H1 (cell line): ENCODE measurements at regions not wholly inside any gene's neighbourhood (a gene's known extent, or its start where the extent isn't known, plus 50 kb on each side); places are given as distances from the start of the nearest gene placed in this dataset.

Experiments
- CTCF ChIA-PET: fragments of 300-600 bp; sonication (Branson Sonifier 250); formaldehyde crosslinking; loops from one replicate; lab custom pipeline; 2021; ENCODE audit not compliant: partially characterized antibody; lab: Charles Lee
- POLR2A ChIA-PET: fragments of 300-600 bp; sonication (Branson Sonifier 250); formaldehyde crosslinking; loops from one replicate; lab custom pipeline; 2021; ENCODE audit warnings: inconsistent platforms; ENCODE audit not compliant: partially characterized antibody; lab: Charles Lee
- DNase-seq, 2 experiments: peaks; one replicate each; pipeline versions ENCODE4 v3.0.0 to v3.0.0-alpha.2; 2010 to 2022; ENCODE audit warnings: low spot score in 2 of 2, low read depth in 1 of 2, mixed read lengths in 1 of 2
- FAIRE-seq: peaks from 2 replicates; lab custom pipeline; 2011; peaks lifted over from hg19 to GRCh38; lab: Jason Lieb, UNC
- H2AFZ ChIP-seq: 2 replicates; pipeline ENCODE4 v1.8.1; 2012; ENCODE audit warnings: low read length, inconsistent platforms
- H2AK5ac ChIP-seq: 2 replicates; pipeline ENCODE4 v1.6.1; 2013; ENCODE audit warnings: low read depth, low read length
- H2BK120ac ChIP-seq: replicated peaks from 2 replicates; pipeline ENCODE3; 2013; ENCODE audit warnings: low read depth, low read length, inconsistent platforms
- H2BK12ac ChIP-seq: 2 replicates; pipeline ENCODE4 v1.6.1; 2013; ENCODE audit warnings: low read depth, low read length
- H2BK15ac ChIP-seq: 2 replicates; pipeline ENCODE4 v1.6.1; 2013; ENCODE audit warnings: low read length
- H2BK20ac ChIP-seq: 2 replicates; pipeline ENCODE4 v1.6.1; 2013; ENCODE audit warnings: low read length
- H2BK5ac ChIP-seq: 2 replicates; pipeline ENCODE4 v1.6.1; 2013; ENCODE audit warnings: low read depth, low read length
- H3K14ac ChIP-seq: 2 replicates; pipeline ENCODE4 v1.6.1; 2013; ENCODE audit warnings: inconsistent platforms; ENCODE audit not compliant: insufficient read length
- H3K18ac ChIP-seq: 2 replicates; pipeline ENCODE4 v1.6.1; 2013; ENCODE audit warnings: low read length; ENCODE audit errors: extremely low read depth
- H3K23ac ChIP-seq: 2 replicates; pipeline ENCODE4 v1.6.1; 2013; ENCODE audit warnings: inconsistent platforms; ENCODE audit not compliant: insufficient read length
- H3K23me2 ChIP-seq: 2 replicates; pipeline ENCODE4 v1.6.1; 2013; ENCODE audit warnings: low read depth, low read length
- H3K27ac ChIP-seq: 2 replicates; pipeline ENCODE4 v1.6.1; 2011; ENCODE audit warnings: low read depth, low read length, inconsistent platforms
- H3K27me3 ChIP-seq, 4 experiments: replicated peaks in 1 of 4; 1 replicate in 1 of 4; 2 replicates in 3 of 4; pipeline versions ENCODE4 v1.6.1 to v1.8.1; 2011 to 2013; ENCODE audit warnings: low read length in 3 of 4, mild to moderate bottlenecking in 3 of 4, inconsistent platforms in 2 of 4, mixed read lengths in 2 of 4, moderate library complexity in 1 of 4; ENCODE audit not compliant: control insufficient read depth in 3 of 4, insufficient read depth in 3 of 4; ENCODE audit errors: extremely low read depth in 1 of 4
- H3K36me3 ChIP-seq, 4 experiments: 2 replicates each; pipeline versions ENCODE4 v1.6.1 to v1.8.1; 2011 to 2013; ENCODE audit warnings: mild to moderate bottlenecking in 4 of 4, low read length in 3 of 4, moderate library complexity in 2 of 4, control low read depth in 1 of 4, inconsistent platforms in 1 of 4; ENCODE audit not compliant: insufficient read depth in 4 of 4, control insufficient read depth in 2 of 4
- H3K4ac ChIP-seq: replicated peaks from 2 replicates; pipeline ENCODE3; 2013; ENCODE audit warnings: low read length, low read depth, mixed read lengths, inconsistent platforms; ENCODE audit not compliant: insufficient read length
- H3K4me1 ChIP-seq, 4 experiments: replicated peaks in 1 of 4; 1 replicate in 1 of 4; 2 replicates in 3 of 4; pipeline versions ENCODE4 v1.6.1 to v1.8.1; 2011 to 2013; ENCODE audit warnings: low read length in 3 of 4, inconsistent platforms in 2 of 4, mixed read lengths in 1 of 4; ENCODE audit not compliant: insufficient read depth in 4 of 4, control insufficient read depth in 3 of 4
- H3K4me2 ChIP-seq, 2 experiments: 2 replicates each; pipeline versions ENCODE4 v1.6.1 to v1.8.1; 2011 to 2013; ENCODE audit warnings: low read depth in 2 of 2, low read length in 2 of 2, control low read depth in 1 of 2, inconsistent platforms in 1 of 2, mild to moderate bottlenecking in 1 of 2; ENCODE audit not compliant: insufficient read depth in 1 of 2
- H3K4me3 ChIP-seq, 4 experiments: fragments of 200-600, 300-600 bp in 1 of 4; sonication (generic), shearing (Covaris generic), sonication (Bioruptor Twin) in 1 of 4; 2 replicates each; pipeline versions ENCODE4 v1.5.1 to v1.8.1; 2011 to 2016; ENCODE audit warnings: low read length in 4 of 4, low read depth in 3 of 4, control low read depth in 2 of 4, inconsistent platforms in 2 of 4, mild to moderate bottlenecking in 2 of 4, mixed read lengths in 1 of 4, moderate library complexity in 1 of 4; ENCODE audit not compliant: insufficient read depth in 2 of 4; ENCODE audit errors: extremely low read depth in 1 of 4
- H3K56ac ChIP-seq: replicated peaks from 2 replicates; pipeline ENCODE3; 2013; ENCODE audit warnings: low read depth, mild to moderate bottlenecking, mixed read lengths, low read length, inconsistent platforms; ENCODE audit not compliant: insufficient read length
- H3K79me1 ChIP-seq: 2 replicates; pipeline ENCODE4 v1.6.1; 2013; ENCODE audit warnings: low read depth, low read length, control low read depth
- H3K79me2 ChIP-seq, 2 experiments: 2 replicates each; pipeline versions ENCODE4 v1.6.1 to v1.8.1; 2012 to 2013; ENCODE audit warnings: low read length in 2 of 2, mild to moderate bottlenecking in 2 of 2, inconsistent platforms in 1 of 2; ENCODE audit not compliant: insufficient read depth in 2 of 2, control insufficient read depth in 1 of 2
- H3K9ac ChIP-seq, 4 experiments: replicated peaks in 1 of 4; 1 replicate in 1 of 4; 2 replicates in 3 of 4; pipeline versions ENCODE4 v1.6.1 to v1.8.1; 2011 to 2013; ENCODE audit warnings: low read depth in 3 of 4, low read length in 3 of 4, control low read depth in 2 of 4, mild to moderate bottlenecking in 2 of 4, moderate library complexity in 2 of 4, inconsistent platforms in 1 of 4; ENCODE audit errors: extremely low read depth in 1 of 4
- H3K9me3 ChIP-seq, 2 experiments: 2 replicates each; pipeline versions ENCODE4 v1.6.1 to v1.8.1; 2012 to 2013; ENCODE audit warnings: mild to moderate bottlenecking in 2 of 2, moderate library complexity in 2 of 2, control low read depth in 1 of 2, inconsistent platforms in 1 of 2, low read depth in 1 of 2, low read length in 1 of 2, mixed read lengths in 1 of 2; ENCODE audit not compliant: insufficient read depth in 2 of 2
- H4K20me1 ChIP-seq, 2 experiments: replicated peaks in 1 of 2; 2 replicates each; pipeline versions ENCODE3 to v1.8.1; 2011 to 2013; ENCODE audit warnings: inconsistent platforms in 2 of 2, low read length in 2 of 2, mild to moderate bottlenecking in 1 of 2; ENCODE audit not compliant: insufficient read depth in 2 of 2, control insufficient read depth in 1 of 2
- H4K5ac ChIP-seq: 2 replicates; pipeline ENCODE4 v1.6.1; 2013; ENCODE audit warnings: low read length, low read depth, mixed read lengths, inconsistent platforms; ENCODE audit not compliant: insufficient read length
- H4K8ac ChIP-seq: 2 replicates; pipeline ENCODE4 v1.8.0; 2013; ENCODE audit warnings: mild to moderate bottlenecking, moderate library complexity, low read length, inconsistent platforms; ENCODE audit not compliant: insufficient read depth; ENCODE audit errors: extremely low read depth
- H4K91ac ChIP-seq: replicated peaks from 2 replicates; pipeline ENCODE3; 2013; ENCODE audit warnings: low read length, mixed read lengths, inconsistent platforms; ENCODE audit not compliant: insufficient read length
- GABPA ChIP-seq: IDR thresholded peaks from 2 replicates; pipeline ENCODE4 v1.6.1; 2011; ENCODE audit warnings: mild to moderate bottlenecking, low read length, moderate library complexity, borderline replicate concordance; ENCODE audit not compliant: insufficient read depth
- KDM5A ChIP-seq: fragments of 200-600 bp; IDR thresholded peaks from 2 replicates; pipeline ENCODE4 v1.7.1; 2012; ENCODE audit warnings: mild to moderate bottlenecking, low read length, inconsistent platforms, mixed read lengths
- POU5F1 ChIP-seq: IDR thresholded peaks from 2 replicates; pipeline ENCODE4 v1.6.1; 2011; ENCODE audit warnings: low read depth, mild to moderate bottlenecking, low read length, moderate library complexity
- RNF2 ChIP-seq: fragments of 200-900, 300-1000 bp; sonication (generic); IDR thresholded peaks from 2 replicates; pipeline ENCODE4 v1.7.1; 2016; ENCODE audit warnings: borderline replicate concordance, low read depth, mild to moderate bottlenecking, antibody characterized with exemption, low read length; ENCODE audit not compliant: poor library complexity, severe bottlenecking; ENCODE audit errors: missing control alignments
- SUZ12 ChIP-seq: fragments of 200-600 bp; sonication (generic); IDR thresholded peaks from 2 replicates; pipeline ENCODE4 v1.6.1; 2012; ENCODE audit warnings: mild to moderate bottlenecking, inconsistent platforms, low read length, moderate library complexity, mixed read lengths
- ZNF274 ChIP-seq: IDR thresholded peaks from 2 replicates; pipeline ENCODE4 v1.7.0; 2012; ENCODE audit warnings: low read length, borderline replicate concordance; ENCODE audit errors: extremely low read depth
- WGBS, 2 experiments: shearing (Covaris generic) in 1 of 2; methylation state at CpG; one replicate each; pipeline versions ENCODE4 v1.1.6 to v1.1.7; 2013 to 2015; ENCODE audit warnings: low lambda C conversion rate in 2 of 2, mixed read lengths in 2 of 2, inconsistent platforms in 1 of 2, low coverage in 1 of 2, missing lambda C conversion rate in 1 of 2; ENCODE audit not compliant: insufficient replicate concordance in 2 of 2, insufficient coverage in 1 of 2, insufficient read length in 1 of 2; ENCODE audit errors: extremely low coverage in 1 of 2, missing lambda C conversion rate in 1 of 2; 5-methylcytosine and 5-hydroxymethylcytosine counted together

DNA sequence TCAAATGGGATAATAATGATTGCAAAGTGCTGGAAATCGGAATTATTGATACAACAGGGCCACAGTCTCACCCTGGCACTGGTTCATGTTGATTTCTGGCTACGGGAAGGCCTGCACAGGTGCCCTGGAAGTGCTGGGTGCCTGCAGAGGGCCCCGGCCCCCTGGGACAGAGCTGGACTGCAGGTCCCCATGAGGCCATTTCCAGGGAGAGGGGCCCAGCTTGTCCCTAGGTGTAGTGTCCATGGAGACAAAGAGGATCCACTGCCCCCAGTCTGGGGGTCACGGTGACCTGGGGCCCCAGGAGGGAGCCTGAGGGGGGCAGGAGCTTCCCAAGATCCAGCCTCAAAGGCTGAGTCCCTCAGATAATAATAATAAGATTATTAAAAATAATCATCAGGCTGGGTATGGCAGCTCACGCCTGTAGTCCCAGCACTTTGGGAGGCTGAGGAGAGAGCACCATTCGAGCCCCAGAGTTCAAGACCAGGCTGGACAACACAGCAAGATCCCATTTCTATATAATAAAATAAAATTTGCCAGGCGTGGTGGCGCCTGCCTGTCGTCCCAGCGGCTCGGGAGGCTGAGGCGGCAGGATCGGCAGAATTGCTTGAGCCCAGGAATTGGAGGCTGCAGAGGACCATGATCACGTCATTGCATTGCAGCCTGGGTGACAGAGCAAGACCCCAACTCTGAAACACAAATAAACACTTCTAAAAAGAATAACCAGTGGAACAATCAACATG, 98.1 kb downstream of the MICALL2 start:
- Histone ChIP-seq H3K27me3 (no peaks in the 10 kb centered on the region; a peak in 1 of 7 replicates), H3K14ac (no peak overlapping the region), H4K20me1 (peaks cover 0 to 1% of the 10 kb centered on the region in 2 experiments), H3K27ac (no peak overlapping the region), H2BK120ac (no peak overlapping the region), H2AK5ac (no peak overlapping the region), H4K5ac (no peak overlapping the region), H3K56ac (no peak overlapping the region), H3K23me2 (no peaks in the 10 kb centered on the region), H3K23ac (no peak overlapping the region), H3K9me3 (no peaks in the 10 kb centered on the region), H3K4ac (no peak overlapping the region), H4K91ac (no peak overlapping the region), H3K4me3 (no peak overlapping the region), H2BK12ac (no peak overlapping the region), H3K9ac (no peak overlapping the region), H3K79me1 (no peaks in the 10 kb centered on the region), H2BK15ac (no peak overlapping the region), H3K79me2 (no peaks in the 10 kb centered on the region), H2AFZ (no peak overlapping the region), H3K4me2 (no peak overlapping the region), H3K4me1 (no peaks in the 10 kb centered on the region; a peak in 1 of 7 replicates), H3K18ac (no peak overlapping the region), H2BK5ac (no peak overlapping the region), H3K36me3 (no peaks in the 10 kb centered on the region), H2BK20ac (no peak overlapping the region), H4K8ac (no peak overlapping the region)
- DNase-seq (no peak), FAIRE-seq (no peak)
- ChIA-PET POLR2A (no interaction called here), CTCF (interaction anchor here (1.3 to 1.8 kb wide), 4 partner anchors 9 to 167 kb away, joined by 3 to 4 read pairs (median 4); no protein-coding TSS in a partner anchor)
- TF ChIP-seq RNF2 (no peak), ZNF274 (no peak), KDM5A (no peak), GABPA (no peak), POU5F1 (no peak), SUZ12 (no peak)
- WGBS, 2 experiments: 92% methylated on average over 14 of the region's 14 CpGs; no CpG with 5 or more reads in 1 of the 2 experiments
